ENCODE measurements at regions not wholly inside any gene's neighbourhood (a gene's known extent, or its start where the extent isn't known, plus 50 kb on each side); places are given as distances from the start of the nearest gene placed in this dataset.

GRCh38 chr5:152202321-152202720 lies 202.8 kb downstream of the NMUR2 start:
- TF ChIP-seq, protein P1, sequence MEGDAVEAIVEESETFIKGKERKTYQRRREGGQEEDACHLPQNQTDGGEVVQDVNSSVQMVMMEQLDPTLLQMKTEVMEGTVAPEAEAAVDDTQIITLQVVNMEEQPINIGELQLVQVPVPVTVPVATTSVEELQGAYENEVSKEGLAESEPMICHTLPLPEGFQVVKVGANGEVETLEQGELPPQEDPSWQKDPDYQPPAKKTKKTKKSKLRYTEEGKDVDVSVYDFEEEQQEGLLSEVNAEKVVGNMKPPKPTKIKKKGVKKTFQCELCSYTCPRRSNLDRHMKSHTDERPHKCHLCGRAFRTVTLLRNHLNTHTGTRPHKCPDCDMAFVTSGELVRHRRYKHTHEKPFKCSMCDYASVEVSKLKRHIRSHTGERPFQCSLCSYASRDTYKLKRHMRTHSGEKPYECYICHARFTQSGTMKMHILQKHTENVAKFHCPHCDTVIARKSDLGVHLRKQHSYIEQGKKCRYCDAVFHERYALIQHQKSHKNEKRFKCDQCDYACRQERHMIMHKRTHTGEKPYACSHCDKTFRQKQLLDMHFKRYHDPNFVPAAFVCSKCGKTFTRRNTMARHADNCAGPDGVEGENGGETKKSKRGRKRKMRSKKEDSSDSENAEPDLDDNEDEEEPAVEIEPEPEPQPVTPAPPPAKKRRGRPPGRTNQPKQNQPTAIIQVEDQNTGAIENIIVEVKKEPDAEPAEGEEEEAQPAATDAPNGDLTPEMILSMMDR (IDR thresholded peaks at IDR 0.05) = no peak
- no peak for TF ChIP-seq EP300 (IDR thresholded peaks at IDR 0.05; ENCODE audit: low read depth)
- TF ChIP-seq POLR2AphosphoS5 (IDR thresholded peaks at IDR 0.05) = no peak
